ENCODE measurements at regions not wholly inside any gene's neighbourhood (a gene's known extent, or its start where the extent isn't known, plus 50 kb on each side); places are given as distances from the start of the nearest gene placed in this dataset.

DNA sequence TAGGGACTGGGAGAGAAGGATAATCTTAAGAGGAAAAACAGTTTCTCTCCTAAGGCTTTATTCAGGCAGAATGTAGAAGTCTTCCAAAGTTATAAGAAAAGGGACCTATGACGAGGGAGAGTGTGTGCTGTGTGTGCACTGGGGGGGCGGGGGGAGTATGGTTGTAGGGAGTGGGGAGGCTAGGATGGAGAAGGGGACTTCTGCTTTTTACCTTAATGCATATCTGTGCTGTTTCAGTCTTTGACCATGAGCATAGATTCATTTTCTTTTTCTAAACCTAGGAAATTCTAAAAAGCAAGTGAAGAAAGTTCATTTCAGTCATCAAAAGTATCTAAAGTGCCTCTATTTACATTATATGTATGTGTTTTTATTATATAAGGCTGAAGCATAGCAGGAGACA lies 52.6 kb upstream of the RASA2 start:
- Mint-ChIP-seq H3K4me1 (ENCODE audit: low read depth) (no peaks in the 10 kb centered on the region), H3K36me3 (ENCODE audit: low read depth) (peaks cover 4% of the 10 kb centered on the region), H3K27ac (no peak overlapping the region), H3K27me3 (ENCODE audit: low read depth) (no peaks in the 10 kb centered on the region), H3K4me3 (ENCODE audit: low read depth) (no peak overlapping the region), H3K9me3 (no peaks in the 10 kb centered on the region)
- intact Hi-C loops (cut with micrococcal nuclease): no loop called here
- no peak for DNase-seq (ENCODE audit: low spot score)

DNA sequence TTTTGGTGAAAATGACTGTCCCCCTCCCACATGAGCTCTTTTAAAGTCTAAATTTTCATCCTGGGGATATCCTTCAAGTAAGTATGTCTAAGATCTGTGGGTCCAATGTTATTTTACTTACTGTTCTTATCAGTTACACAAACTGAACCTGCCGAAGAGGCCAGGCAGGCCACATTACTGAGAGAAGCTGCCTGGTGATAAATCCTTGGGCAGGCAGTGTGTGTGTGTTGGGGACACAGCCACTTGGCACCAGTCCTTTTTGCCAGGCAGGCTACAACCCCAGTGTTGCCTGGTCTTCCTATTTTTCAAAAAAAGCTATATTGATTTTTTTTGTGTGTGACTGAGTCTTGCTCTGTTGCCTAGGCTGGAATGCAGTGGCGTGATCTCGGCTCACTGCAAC lies 50.6 kb upstream of the RASA2 start:
- no peak overlapping the region for H3K4me3 Mint-ChIP-seq (ENCODE audit: low read depth)
- peaks cover 13% of the 10 kb centered on the region for H3K4me1 Mint-ChIP-seq (ENCODE audit: low read depth)
- H3K27me3 Mint-ChIP-seq (ENCODE audit: low read depth): no peaks in the 10 kb centered on the region
- no peak overlapping the region for H3K27ac Mint-ChIP-seq
- no peaks in the 10 kb centered on the region for H3K9me3 Mint-ChIP-seq
- H3K36me3 Mint-ChIP-seq (ENCODE audit: low read depth): peaks cover 6% of the 10 kb centered on the region
- intact Hi-C loops (cut with micrococcal nuclease): no loop called here
- DNase-seq (ENCODE audit: low spot score): no peak
